GM19467 (cell line): ENCODE measurements at regions not wholly inside any gene's neighbourhood (a gene's known extent, or its start where the extent isn't known, plus 50 kb on each side); places are given as distances from the start of the nearest gene placed in this dataset.

Experiments
- ATAC-seq: cut with Tn5 transposase; IDR thresholded peaks from one replicate; pipeline ENCODE4 v1.9.1; 2021; ENCODE audit warnings: mild to moderate bottlenecking, moderate library complexity; ENCODE audit not compliant: unreplicated experiment

DNA sequence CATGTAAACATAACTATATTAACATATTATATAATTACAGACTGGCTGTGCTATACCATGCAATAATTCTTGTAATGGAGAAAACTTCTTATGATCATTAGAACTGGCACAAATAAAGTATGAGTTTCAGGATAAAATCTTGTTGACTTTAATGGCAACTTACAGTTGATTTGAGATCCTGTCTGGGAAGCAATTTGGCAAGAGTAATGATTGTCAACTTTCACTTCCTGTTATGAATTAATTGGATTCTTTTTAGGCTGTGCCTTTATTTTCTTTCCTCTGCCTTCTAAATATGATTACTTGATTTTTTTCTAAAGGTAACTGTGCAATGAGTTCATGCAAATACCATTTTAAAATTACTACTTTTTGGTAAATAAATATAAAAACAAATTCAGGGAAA is 158.1 kb upstream of the B3GAT2 start:
- no peak for ATAC-seq

DNA sequence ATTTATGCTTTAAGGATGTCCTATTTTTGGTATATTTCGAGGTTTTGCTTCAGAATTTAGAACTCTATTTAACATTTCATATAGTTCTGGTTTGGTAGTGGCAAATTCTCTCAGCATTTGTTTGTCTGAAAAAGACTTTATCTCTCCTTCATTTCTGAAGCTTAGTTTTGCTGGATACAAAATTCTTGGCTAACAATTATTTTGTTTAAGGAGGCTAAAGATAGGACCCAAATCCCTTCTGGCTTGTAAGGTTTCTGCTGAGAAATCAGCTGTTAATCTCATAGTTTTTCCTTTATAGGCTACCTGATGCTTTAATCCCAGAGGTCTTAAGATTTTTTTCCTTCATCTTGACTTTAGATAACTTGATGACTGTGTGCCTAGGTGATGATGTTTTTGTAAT is 162.7 kb upstream of the B3GAT2 start:
- ATAC-seq = no peak

DNA sequence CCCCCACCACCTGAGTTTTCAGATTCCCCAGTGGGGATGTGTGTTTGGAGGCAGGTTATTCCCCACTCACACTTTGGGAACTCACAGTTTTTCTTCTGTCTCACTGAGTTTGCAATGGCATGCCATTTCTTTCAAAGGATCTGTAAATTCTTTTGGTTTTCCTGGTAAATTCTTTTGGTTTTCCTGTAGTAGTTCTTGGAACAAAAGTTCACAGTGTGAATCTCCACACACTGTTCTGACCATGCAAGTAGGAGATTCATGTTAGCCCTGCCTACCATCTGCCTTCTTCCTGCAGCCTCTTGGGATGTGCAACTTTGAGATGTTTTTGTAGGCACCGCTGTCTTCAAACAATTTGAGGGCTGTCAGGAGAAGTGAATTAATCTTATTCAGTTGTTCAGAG is 165.6 kb upstream of the OGFRL1 start:
- no peak for ATAC-seq

DNA sequence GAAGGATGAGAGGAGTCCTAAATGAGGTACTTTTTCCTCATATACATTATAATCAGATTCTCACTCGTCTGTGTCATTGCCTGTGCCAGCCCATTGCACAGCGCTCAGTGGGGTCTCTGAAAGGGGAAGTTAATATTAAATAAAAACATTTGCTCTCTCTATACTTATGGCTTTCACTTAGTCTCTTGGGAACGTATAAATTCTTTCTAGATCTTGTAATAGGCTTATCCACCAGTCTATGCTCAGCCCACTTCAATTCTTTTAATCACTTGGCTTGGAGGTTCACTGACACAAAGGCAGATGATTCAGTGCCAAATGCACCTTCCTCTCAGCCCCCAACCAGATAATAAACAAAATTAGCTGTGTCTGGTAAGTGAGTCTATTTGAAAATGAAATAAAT is 164.3 kb upstream of the OGFRL1 start:
- ATAC-seq = no peak

DNA sequence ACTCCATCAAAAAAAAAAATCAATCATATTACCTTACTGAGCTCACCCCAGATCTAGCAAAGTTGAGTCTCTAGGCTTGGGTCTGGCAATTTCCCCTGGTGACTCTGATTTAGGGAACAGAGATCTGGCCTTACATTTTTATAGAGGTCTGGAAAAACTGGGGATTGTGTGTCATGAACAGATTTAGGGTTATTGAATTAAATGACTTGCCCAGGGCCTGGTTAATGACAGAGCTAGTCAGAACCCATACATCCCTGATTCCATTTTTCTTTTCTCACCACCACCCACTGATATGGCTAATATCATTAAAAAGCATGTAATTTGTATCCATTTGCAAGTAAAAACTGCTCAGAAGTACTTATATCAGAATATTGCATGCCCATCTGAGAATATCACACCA is 163.4 kb upstream of the OGFRL1 start:
- ATAC-seq = no peak

DNA sequence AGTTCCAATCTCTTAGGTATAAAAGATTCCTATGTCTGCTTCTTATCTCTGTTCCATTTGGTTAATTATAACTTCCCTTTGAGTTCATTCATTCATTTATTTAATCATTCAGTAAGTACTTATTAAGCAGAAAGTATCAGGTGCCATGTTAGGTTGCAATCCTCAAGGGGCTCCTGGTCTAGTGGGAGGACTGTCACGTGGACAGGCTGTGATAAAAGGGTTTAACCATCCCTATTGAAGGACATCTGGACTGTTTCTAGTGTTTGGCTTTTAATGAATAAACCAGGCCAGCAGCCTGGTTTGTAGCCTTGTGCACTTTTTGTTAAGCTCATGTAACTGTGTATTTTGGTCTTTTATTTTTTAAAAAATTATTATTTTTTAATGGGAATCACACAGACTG is 162.1 kb upstream of the OGFRL1 start:
- ATAC-seq = no peak

DNA sequence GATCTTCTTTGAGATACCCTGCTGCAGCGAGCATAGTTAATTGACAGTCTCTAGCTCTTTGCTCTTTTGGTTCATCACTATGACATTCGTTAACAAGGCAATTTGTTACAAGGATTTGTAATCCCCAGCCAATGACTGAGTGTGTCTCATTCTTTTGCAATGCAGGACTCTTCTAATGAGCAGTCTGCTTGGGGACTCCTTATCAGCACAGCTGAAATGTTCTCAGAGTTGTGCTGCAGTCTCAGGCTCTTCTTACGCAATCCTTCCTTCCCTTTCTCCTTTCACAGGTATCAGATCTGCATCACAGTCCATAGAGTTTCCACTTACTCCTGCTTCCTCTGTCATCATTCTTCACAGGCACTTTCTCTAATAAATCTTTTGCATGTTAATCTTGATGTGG is 161.2 kb upstream of the OGFRL1 start:
- no peak for ATAC-seq

DNA sequence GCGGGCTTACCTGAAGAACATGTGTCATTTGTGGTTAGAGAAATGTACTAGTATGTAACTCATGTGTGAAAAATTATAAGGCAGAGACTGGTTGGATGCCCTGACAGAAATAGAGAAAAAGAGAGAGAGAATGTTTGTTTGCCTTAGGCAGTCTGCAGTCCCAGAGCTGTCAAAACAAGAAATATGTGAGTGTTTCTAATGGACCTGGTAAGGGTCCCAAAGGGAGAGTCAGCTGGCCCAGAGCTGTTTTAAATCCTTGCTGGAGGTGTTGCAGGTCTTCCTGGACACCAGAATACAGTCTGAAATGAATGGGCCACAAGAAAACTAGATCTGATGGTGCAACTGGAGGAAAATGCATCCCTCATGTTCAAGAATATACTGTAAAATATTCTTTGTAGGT is 158.3 kb upstream of the OGFRL1 start:
- no peak for ATAC-seq

DNA sequence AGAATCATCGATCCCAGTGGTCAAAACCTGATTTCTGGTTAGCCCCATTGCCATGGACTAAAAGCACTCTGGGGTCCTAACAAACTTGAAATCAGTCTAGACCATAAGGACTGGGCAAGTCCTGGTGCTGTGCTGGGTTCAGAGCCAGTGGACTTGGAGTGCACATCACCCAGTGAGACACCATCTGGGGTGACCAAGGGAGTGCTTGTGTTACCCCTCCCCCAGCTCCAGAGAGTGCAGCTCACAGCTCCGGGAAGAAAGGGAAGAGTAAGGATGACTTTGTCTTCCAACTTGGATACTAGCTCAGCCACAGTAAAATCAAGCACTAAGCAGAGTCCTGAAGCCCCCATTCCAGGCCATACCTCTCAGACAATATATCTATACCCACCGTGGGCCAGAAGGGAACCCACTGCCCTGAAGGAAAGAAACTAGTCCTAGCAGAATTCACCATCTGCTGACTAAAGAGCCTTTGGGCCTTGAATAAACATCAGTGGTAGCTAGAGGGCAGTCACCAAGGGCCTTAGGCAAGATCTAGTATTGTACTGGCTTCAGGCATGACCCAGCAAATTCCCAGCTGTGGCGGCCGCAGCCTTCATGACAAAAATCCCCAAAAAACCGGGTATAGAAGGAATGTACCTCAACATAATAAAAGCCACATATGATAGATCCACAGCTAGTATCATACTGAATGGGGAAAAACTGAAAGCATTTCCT is 153.5 kb upstream of the OGFRL1 start:
- no peak for ATAC-seq

DNA sequence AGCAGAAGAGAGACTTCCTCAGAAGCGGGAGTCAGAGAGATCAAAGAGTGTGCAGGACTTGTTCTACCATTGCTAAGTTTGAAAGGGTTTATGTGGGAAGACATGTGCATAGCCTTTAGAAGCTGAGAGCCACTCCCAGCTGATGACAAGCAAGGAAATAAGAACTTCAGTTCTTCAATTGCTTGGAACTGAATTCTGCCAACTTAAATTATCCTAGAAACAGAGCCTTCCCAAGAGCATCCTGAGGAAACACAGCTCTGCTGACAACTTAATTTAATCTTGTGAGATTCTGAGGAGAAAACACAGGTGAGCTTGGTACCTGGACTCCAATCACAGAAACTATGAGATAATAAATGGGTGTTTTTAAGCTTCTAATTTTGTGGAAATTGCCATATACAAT is 150.6 kb upstream of the OGFRL1 start:
- no peak for ATAC-seq

DNA sequence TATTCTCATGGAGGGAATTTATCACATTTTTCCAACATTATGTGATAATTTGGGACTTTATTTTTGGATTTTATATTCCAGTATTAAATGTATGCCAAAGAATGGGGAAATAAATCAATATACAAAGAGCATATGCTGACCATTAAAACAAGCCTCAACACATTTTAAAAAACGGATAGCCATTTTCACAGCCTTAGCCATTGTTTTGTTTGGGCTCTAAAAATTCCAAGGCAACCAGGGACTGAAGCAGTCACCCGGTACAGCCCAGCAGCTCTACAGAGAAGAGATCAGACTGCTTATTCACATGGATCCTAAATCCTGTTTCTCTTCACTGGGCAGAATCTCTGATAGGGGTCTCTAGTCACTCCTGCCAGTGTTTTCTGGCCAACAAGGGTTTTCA is 150.2 kb upstream of the OGFRL1 start:
- ATAC-seq = no peak

DNA sequence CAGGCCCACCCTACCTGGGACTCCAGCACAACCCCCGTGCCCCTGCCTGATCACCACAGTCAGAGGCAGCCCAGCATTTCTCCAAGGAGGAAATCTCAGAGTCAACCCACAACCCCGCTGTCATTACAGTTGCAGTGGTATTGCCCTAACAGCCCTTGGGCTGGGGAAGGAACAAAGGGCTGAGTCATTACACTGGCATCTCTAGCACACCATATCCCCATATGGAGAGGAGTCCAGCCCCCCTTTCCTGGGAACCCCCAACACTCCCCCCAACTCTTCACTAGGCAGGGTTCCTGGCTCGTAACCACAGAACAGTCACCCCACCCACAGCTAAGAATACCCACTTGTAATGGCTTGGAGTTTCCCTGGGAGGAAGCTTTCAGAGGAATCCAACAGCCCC is 149.4 kb upstream of the OGFRL1 start:
- ATAC-seq = no peak

DNA sequence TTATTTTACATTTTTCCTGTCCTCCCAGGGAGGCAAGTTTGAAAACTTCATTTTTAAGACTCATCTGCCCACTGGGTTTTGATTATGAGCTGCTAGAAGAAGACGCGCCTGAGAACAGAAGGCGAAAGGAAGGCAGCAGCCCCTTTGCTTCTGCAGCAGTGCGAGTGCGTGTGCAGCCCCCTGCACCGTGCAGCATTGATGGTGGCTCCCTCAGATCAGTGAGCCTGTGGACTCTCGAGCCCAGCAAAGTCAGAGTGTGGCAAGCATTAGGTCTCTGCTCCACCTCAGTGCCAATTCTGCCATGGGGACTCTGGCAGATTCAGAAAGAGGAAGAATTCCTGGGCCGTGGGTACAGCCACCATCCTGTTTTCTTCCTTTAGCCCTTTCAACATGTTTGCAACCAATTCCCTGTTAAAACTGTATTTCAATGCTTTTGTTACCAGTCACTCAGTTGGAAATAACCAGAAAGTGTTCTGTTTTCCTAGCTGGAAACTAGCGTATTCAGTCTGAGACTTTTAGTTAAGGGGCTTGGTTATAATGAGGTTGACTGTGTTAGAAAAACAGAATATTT is 134.8 kb upstream of the OGFRL1 start:
- ATAC-seq = no peak

DNA sequence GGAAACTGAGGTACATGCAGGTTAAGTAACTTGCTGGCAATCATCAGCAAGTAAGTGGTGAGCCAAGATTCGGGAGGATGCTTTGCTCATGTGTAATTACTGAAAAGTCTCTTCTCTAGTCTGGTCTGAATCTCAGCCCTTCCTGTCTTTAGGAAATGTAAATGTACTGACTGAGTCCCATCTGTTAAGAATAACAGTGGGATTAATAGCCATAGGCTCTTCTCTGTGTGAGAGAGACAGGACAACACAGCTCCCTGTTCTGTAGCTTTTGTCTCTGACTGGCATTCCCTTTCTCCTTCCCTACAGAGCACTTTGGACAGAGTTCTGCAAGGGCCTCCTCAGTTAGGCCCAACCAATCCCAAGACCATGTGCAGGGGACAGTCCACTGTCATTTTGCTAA is 131.3 kb upstream of the OGFRL1 start:
- ATAC-seq = no peak

DNA sequence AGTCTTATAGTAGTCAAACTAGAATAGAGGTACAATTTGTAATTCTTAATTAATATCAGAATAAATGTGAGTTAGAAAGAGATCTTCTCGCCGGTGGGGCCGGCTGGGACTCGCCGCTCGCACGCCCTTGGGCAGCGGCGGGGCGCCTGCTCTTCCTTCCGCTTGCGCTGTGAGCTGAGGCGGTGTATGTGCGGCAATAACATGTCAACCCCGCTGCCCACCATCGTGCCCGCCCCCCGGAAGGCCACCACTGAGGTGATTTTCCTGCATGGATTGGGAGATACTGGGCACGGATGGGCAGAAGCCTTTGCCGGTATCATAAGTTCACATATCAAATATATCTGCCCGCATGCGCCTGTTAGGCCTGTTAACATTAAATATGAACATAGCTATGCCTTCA is 123.7 kb upstream of the OGFRL1 start:
- ATAC-seq = no peak

DNA sequence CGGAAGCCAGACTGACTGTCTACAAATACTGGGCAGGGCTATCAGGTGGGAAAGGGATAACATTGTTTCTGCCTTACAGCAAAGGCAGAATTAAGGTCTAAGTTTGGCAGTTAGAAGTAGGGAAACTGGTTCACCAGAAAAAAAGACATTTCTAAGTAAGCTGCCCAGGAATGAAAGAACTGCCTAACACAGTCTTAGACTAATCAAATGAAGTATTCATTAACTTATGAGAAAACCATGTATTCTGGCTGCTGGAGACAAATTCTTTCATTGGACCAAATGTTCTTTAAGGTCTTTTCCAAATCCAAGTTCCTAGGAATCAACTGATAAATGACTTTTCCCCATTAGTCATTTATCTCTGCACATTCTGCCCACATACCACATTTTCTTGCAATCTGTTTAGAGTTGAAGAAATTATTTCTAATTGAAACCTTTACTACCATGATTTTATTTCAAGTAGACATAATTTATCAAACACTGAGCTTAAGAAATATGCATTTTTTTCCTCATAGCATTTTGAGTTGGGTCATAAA is 120.3 kb upstream of the OGFRL1 start:
- ATAC-seq = no peak

DNA sequence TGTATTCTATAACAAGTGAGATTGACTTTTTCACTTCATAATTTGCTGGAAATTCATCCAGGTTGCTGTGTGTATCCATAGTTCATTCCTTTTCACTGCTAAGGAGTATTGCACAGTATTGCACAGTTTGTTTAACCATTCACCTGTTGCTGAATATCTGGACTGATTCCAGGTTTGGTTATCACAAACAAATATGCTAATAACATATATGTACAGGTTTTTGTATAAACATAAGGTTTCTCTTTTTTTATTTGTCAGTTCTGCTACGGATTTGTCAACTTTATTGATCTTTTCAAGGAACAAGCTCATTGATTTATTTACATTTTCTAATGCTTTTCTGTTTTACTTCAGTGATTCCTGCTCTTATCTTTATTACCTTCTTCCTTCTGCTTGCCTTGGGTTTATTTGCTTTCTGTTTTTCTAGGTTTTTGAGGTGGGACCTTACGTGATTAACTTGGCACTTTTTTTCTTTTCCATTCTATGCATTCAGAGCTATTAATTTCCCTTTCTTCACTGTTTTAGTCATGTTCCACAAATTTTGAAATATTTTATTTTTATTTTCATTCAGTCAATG is 117.0 kb upstream of the OGFRL1 start:
- ATAC-seq = no peak

DNA sequence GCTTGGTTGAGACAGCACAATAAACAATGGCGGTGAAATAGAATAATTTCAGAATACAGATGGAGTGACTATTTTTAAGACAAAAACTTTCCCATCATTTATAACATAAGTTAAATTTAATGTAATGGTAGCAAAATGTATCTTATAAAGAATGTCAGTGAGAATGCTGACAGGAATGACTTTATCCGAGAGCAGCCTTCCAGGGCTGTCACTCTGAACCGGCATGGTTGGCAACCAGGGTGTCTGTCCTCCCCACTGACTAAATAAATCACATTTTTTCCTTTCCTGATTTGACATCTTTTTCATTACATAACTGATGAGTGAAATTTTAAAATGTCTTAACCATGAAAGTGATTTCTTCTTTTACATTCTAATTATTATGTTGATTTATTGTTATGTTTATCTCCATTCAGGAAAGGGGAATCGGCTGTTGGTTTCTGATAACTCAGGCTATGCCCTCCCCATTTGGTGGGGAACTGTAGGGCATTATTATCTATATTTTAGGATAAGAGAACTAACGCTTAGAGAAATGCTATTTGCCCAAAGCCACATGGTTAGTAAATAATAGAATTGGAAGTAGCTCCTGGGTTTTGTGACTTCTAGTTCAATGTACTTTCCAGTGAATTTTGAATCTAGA is 109.2 kb upstream of the OGFRL1 start:
- ATAC-seq = no peak

DNA sequence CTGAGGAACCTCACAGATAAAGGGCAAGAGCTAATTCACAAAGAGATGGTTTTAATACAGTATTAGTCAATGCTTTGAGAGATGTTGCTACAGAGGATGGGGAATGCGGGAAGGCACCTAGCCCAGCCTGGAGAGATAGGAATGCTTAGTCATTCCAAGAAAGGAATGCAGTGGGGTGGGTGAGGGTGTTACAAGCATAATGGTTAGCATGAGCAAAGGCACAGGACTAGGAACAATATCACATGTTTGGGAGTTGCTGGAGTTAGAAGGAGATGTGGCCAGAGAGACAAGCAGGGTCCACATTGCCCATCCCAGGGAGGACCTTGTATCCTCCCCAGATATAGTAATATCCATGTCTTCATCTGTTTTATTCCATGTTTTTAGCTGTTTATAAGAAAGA is 107.0 kb upstream of the OGFRL1 start:
- ATAC-seq = no peak

DNA sequence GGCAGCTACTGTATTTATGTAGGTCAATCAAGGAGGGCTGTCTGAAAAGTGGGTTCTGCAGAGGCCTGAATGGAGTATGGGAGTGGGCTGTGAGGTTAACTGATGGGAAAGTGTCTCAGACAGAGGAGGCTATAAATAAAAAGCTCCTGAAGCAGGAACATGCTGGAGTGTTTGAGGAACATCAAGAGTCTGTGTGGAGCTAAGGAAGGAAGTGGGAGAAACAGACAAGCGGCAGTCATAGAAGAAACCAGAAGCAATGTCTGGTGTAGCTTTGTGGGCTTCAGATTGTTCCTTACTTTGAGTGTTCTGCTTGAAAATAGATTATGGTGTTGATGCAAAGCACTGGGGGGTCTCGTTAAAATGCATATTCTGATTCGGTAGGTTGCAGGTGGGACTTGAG is 101.5 kb upstream of the OGFRL1 start:
- ATAC-seq = no peak

DNA sequence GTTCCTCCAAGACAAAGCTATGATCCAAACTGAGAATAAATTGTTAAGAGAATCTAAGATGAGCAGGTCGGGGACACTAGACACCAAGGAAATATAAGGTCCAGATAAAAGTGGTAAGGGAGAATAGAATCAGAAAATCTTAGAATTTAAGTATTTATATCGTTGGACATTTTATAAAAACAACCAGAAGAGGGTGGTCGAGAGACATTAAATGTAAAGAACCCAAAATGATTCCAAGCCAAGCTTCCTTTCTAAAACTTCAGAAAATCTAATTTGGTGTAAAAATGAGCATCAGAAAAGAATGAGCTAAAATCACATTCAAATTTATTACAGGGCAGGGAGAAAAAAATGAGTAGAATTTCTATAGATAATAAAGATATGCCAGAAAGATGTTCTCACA is 97.8 kb upstream of the OGFRL1 start:
- no peak for ATAC-seq

DNA sequence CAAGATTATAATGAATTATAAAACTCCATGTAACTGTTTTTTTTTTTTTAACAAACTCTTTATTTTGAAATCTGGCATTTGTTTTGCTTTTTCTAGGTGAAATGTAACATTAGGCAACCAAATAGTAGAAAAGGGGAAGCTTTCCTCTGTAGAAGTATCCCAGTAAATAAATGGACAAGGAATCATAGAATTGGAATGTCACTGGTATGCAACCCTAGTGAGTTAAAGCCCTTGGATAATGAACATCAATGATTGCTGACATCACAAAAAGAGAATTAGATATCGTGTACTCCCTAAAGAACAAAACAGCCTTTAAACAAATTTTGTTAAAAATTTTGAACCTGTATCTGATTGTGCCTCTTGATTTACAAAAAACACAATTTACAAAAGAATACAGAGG is 93.9 kb upstream of the OGFRL1 start:
- no peak for ATAC-seq
